Right atrium auricular region (tissue), 2 donors: ENCODE measurements at regions not wholly inside any gene's neighbourhood (a gene's known extent, or its start where the extent isn't known, plus 50 kb on each side); places are given as distances from the start of the nearest gene placed in this dataset.

Experiments used
- DNase-seq: peaks from one replicate; pipeline ENCODE4 v3.0.0-alpha.2; 2019; ENCODE audit warnings: low spot score
- H3K27ac ChIP-seq, 2 donors: fragments of 200-600 bp; sonication (generic); 1 replicate in 1 of 2; 2 replicates in 1 of 2; pipeline ENCODE4 v1.5.1; 2016 to 2019
- H3K27me3 ChIP-seq, 2 donors: fragments of 200-600 bp; sonication (generic); one replicate each; pipeline versions ENCODE4 v1.5.1 to v1.6.0; 2017 to 2019
- H3K36me3 ChIP-seq: fragments of 200-600 bp; sonication (generic); one replicate; pipeline ENCODE4 v1.5.1; 2016
- H3K4me1 ChIP-seq, 2 donors: fragments of 200-600 bp; sonication (generic); one replicate each; pipeline versions ENCODE4 v1.5.1 to v1.6.0; 2017 to 2019
- H3K4me3 ChIP-seq, 2 donors: fragments of 200-600 bp; sonication (generic); 1 replicate in 1 of 2; 2 replicates in 1 of 2; pipeline ENCODE4 v1.5.1; 2017 to 2019; ENCODE audit warnings: mild to moderate bottlenecking in 1 of 2, moderate library complexity in 1 of 2
- H3K9me3 ChIP-seq, 2 donors: fragments of 200-600 bp; sonication (generic); one replicate each; pipeline ENCODE4 v1.5.1; 2019
- TF ChIP-seq, protein P1 (sequence below), 2 donors: fragments of 200-600 bp; sonication (generic); IDR thresholded peaks; one replicate each; pipeline ENCODE4 v1.5.1; 2019; ENCODE audit warnings: antibody characterized with exemption in 2 of 2

DNA sequence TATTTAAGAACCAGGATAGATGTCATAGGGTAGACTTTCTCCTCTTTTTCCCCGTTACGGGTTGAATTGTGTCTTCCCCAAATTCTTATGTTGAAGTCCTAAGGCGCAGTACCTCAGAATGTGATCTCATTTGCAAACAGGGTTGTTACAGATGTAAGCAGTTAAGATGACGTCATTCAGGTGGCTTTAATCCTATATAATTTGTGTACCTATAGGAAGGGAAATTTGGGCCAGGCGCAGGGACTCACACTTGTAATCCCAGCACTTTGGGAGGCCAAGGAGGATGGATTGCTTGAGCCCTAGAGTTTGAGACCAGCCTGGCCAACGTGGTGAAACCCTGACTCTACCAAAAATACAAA, 99.5 kb upstream of the DHX40 start:
- DNase-seq, result no peak
- TF ChIP-seq, protein P1, sequence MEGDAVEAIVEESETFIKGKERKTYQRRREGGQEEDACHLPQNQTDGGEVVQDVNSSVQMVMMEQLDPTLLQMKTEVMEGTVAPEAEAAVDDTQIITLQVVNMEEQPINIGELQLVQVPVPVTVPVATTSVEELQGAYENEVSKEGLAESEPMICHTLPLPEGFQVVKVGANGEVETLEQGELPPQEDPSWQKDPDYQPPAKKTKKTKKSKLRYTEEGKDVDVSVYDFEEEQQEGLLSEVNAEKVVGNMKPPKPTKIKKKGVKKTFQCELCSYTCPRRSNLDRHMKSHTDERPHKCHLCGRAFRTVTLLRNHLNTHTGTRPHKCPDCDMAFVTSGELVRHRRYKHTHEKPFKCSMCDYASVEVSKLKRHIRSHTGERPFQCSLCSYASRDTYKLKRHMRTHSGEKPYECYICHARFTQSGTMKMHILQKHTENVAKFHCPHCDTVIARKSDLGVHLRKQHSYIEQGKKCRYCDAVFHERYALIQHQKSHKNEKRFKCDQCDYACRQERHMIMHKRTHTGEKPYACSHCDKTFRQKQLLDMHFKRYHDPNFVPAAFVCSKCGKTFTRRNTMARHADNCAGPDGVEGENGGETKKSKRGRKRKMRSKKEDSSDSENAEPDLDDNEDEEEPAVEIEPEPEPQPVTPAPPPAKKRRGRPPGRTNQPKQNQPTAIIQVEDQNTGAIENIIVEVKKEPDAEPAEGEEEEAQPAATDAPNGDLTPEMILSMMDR (IDR thresholded peaks at IDR 0.05), result no peak
- Histone ChIP-seq H3K9me3 (no peaks in the 10 kb centered on the region), H3K4me3 (no peak overlapping the region), H3K27ac (no peak overlapping the region), H3K27me3 (no peaks in the 10 kb centered on the region), H3K4me1 (no peaks in the 10 kb centered on the region), H3K36me3 (no peaks in the 10 kb centered on the region)

DNA sequence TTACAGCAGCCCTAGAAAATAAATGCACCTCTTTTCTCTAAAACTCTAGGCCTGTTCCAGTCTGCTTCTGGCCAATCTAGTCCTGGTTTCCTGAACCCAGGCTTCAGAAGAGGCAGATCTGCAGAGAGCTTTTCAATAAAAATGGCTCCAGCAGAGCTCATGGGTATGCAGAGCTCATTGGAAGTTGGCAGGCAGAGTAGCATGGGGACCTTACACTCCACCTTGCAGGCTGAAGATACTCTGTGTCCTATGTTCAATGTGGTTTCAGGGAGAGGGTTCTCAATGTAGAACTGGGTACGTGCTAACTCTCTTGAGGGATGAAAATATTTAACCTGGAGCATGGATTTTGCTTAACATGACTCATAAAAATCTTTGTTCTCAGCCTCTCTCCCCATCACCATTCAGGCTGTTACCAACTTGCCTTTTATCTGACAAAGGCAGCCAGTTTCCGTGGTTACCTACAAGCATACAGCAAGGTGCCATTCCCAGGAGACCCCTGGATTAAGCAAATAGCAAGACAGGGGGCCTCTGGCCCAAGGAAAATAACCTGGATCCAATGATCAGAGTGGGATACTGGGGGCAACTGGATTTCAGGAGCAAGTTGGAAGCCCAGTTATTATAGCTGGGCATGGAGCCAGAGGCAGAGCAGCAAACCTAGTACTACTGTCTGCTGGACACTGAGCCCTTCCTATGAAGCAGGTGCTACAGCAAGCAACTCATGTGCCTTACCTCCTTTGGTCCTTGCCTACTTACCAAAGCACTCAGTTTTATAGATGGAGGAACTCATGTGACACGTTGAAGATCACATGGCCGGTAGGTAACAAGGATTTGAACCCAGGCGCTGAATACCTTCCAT, 98.2 kb upstream of the DHX40 start:
- H3K36me3 ChIP-seq, result no peaks in the 10 kb centered on the region

DNA sequence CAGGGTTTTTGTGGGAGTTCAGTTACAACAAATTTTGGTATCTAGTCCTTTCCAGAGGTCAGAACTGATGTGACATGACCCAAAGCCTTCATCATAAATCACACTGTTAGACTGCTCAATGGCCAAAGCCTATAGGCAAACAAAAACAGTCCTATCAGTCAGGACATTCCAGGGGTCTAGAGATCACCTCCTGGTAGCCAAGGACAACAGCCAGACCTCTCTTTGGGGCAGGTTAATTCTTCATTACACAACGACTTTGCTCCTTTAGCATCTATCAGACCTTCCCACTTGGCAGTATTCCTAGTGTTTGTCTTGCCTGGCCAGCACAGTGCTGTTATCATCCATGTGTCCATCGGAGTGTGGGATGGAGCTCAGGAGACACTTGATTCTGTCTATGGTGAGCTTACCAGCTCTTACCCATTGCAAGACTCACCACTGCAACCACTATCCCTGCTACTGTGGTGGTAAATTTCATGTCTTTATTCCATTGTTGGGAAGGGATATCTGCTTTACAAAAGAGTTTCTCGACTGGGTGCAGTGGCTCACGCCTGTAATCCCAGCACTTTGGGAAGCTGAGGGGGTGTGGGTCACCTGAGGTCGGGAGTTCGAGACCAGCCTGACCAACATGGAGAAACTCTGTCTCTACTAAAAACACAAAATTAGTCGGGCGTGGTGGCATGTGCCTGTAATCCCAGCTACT, 95.5 kb upstream of the DHX40 start:
- Histone ChIP-seq H3K27me3 (no peaks in the 10 kb centered on the region), H3K9me3 (no peaks in the 10 kb centered on the region), H3K36me3 (no peaks in the 10 kb centered on the region), H3K4me3 (no peak overlapping the region), H3K4me1 (no peaks in the 10 kb centered on the region), H3K27ac (no peak overlapping the region)
- no peak for DNase-seq
- TF ChIP-seq, protein P1 (IDR thresholded peaks at IDR 0.05), result no peak

More for the DNA sequence above, 98.2 kb upstream of the DHX40 start:
- TF ChIP-seq, protein P1 (IDR thresholded peaks at IDR 0.05), result no peak
- Histone ChIP-seq H3K4me1 (no peaks in the 10 kb centered on the region), H3K9me3 (no peaks in the 10 kb centered on the region), H3K27ac (no peak overlapping the region), H3K27me3 (no peaks in the 10 kb centered on the region), H3K4me3 (no peak overlapping the region)
- DNase-seq, result peak; percentile 5

DNA sequence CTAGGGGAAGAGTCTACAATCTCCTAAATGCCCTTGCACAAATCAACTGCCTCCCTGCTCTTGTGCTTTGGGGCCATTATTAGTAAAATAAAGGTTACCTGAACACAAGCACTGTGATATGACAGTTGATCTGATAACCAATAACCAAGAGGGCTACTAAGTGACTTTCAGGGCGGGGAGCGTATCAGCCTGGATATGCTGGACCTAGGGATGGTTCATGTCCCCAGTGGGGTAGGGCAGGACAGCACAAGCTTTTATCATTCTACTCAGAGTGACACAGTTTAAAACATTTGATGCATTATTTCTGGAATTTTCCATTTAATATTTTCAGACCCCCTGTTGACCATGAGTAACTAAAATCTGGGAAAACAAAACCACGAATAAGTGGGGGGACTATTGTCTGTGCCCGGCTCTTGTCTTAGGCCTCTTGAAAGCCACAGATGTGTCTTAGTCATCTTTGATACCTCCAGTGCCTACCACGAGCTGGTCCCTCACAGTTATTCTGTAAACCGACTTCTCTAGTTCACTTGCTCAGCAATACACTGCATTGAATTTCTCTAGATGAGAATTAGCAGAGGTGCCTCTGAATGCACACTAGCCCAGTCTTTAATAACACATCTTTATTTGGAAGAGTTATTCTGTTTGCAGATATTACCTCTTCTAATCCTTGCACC, 94.6 kb upstream of the DHX40 start:
- Histone ChIP-seq H3K27ac (no peak overlapping the region), H3K4me3 (no peak overlapping the region), H3K4me1 (no peaks in the 10 kb centered on the region), H3K36me3 (no peaks in the 10 kb centered on the region), H3K27me3 (no peaks in the 10 kb centered on the region), H3K9me3 (no peaks in the 10 kb centered on the region)
- TF ChIP-seq, protein P1 (IDR thresholded peaks at IDR 0.05), result no peak
- DNase-seq, result no peak

DNA sequence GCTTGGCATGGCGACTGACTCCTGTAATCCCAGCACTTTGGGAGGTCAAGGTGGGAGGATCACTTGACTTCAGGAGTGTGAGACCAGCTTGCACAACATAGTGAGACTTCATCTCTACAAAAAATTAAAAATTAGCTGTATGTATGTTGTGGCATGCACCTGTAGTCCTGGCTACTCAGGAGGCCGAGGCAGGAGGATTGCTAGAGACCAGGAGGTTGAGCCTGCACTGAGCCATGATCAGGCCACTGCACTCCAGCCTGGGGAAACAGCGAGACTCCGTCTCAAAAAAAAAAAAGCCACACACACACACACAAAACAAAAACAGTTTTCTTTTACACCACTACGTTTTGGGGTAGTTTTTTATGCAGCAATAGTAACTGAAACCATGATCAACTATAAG, 89.0 kb upstream of the DHX40 start:
- TF ChIP-seq, protein P1 (IDR thresholded peaks at IDR 0.05), result no peak
- Histone ChIP-seq H3K9me3 (no peaks in the 10 kb centered on the region), H3K4me1 (no peaks in the 10 kb centered on the region), H3K36me3 (no peaks in the 10 kb centered on the region), H3K4me3 (no peak overlapping the region), H3K27me3 (no peaks in the 10 kb centered on the region), H3K27ac (no peak overlapping the region)
- DNase-seq, result no peak
